ENCODE measurements at regions not wholly inside any gene's neighbourhood (a gene's known extent, or its start where the extent isn't known, plus 50 kb on each side); places are given as distances from the start of the nearest gene placed in this dataset.
"Not testable (repeated sequence)": the region's sequence is repeated elsewhere in the genome, so short reads cannot be mapped to it uniquely, and the experiment has no call there.

GRCh38 chr5:52255308-52255707 is 532.4 kb upstream of the ITGA1 start:
- no peak for DNase-seq

GRCh38 chr5:52262844-52263243 is 524.9 kb upstream of the ITGA1 start:
- DNase-seq: no peak

- no peak for DNase-seq
These were observed 518.3 kb upstream of the ITGA1 start for GRCh38 chr5:52269401-52269800.

GRCh38 chr5:52269859-52270258 is 517.9 kb upstream of the ITGA1 start:
- DNase-seq: no peak

GRCh38 chr5:52275639-52276038 is 512.1 kb upstream of the ITGA1 start:
- DNase-seq: no peak

GRCh38 chr5:52277101-52277500 is 510.6 kb upstream of the ITGA1 start:
- no peak for DNase-seq

- DNase-seq: no peak
These were observed 505.1 kb upstream of the ITGA1 start for GRCh38 chr5:52282647-52283046.

- DNase-seq: no peak
These were observed 504.5 kb upstream of the ITGA1 start for GRCh38 chr5:52283221-52283620.

GRCh38 chr5:52300703-52301372 is 486.9 kb upstream of the ITGA1 start:
- no peak for DNase-seq

GRCh38 chr5:52304816-52305215 is 482.9 kb upstream of the ITGA1 start:
- DNase-seq: not testable (repeated sequence)

GRCh38 chr5:52328220-52328806 is 459.4 kb upstream of the ITGA1 start:
- DNase-seq: no peak

- no peak for DNase-seq
These were observed 456.0 kb upstream of the ITGA1 start for GRCh38 chr5:52331725-52332124.

- no peak for DNase-seq
These were observed 453.3 kb upstream of the ITGA1 start for GRCh38 chr5:52334367-52334766.

GRCh38 chr5:52339285-52339684 is 448.4 kb upstream of the ITGA1 start:
- no peak for DNase-seq

GRCh38 chr5:52342361-52342760 is 445.4 kb upstream of the ITGA1 start:
- no peak for DNase-seq

- DNase-seq: no peak
These were observed 431.3 kb upstream of the ITGA1 start for GRCh38 chr5:52356311-52356918.

- DNase-seq: no peak
These were observed 428.5 kb upstream of the ITGA1 start for GRCh38 chr5:52359261-52359660.

- no peak for DNase-seq
These were observed 426.7 kb upstream of the ITGA1 start for GRCh38 chr5:52360985-52361384.

GRCh38 chr5:52374286-52374685 is 413.4 kb upstream of the ITGA1 start:
- no peak for DNase-seq

GRCh38 chr5:52375969-52376368 is 411.7 kb upstream of the ITGA1 start:
- no peak for DNase-seq

GRCh38 chr5:52376592-52376991 is 411.1 kb upstream of the ITGA1 start:
- DNase-seq: no peak

- DNase-seq: no peak
These were observed 409.5 kb upstream of the ITGA1 start for GRCh38 chr5:52378237-52378636.

GRCh38 chr5:52388349-52388748 is 399.4 kb upstream of the ITGA1 start:
- no peak for DNase-seq

GRCh38 chr5:52392321-52392720 is 395.4 kb upstream of the ITGA1 start:
- DNase-seq: no peak

- DNase-seq: no peak
These were observed 377.9 kb upstream of the ITGA1 start for GRCh38 chr5:52409835-52410234.
